Colonic mucosa (tissue), 4 donors: ENCODE measurements at regions not wholly inside any gene's neighbourhood (a gene's known extent, or its start where the extent isn't known, plus 50 kb on each side); places are given as distances from the start of the nearest gene placed in this dataset.

Source experiments
- DNase-seq: peaks from one replicate; pipeline ENCODE4 v3.0.0-alpha.2; 2020
- H3K27ac ChIP-seq: fragments of 200-600 bp; one replicate; pipeline ENCODE4 v1.8.0; 2021
- H3K27me3 ChIP-seq: fragments of 200-600 bp; one replicate; pipeline ENCODE4 v1.8.0; 2021
- H3K36me3 ChIP-seq: fragments of 200-600 bp; one replicate; pipeline ENCODE4 v1.8.0; 2021
- H3K4me1 ChIP-seq: fragments of 200-600 bp; one replicate; pipeline ENCODE4 v1.8.0; 2021; ENCODE audit warnings: mild to moderate bottlenecking
- H3K4me3 ChIP-seq: fragments of 200-600 bp; one replicate; pipeline ENCODE4 v1.8.0; 2021
- H3K9ac ChIP-seq, 2 donors: one replicate each; pipeline ENCODE4 v1.7.0; 2013; ENCODE audit warnings: control low read depth in 2 of 2, low read depth in 2 of 2, low read length in 2 of 2
- H3K9me3 ChIP-seq: fragments of 200-600 bp; one replicate; pipeline ENCODE4 v1.8.0; 2021
- CTCF ChIP-seq: fragments of 200-600 bp; IDR thresholded peaks from one replicate; pipeline ENCODE4 v1.8.0; 2022; ENCODE audit warnings: antibody characterized with exemption, mild to moderate bottlenecking
- intact Hi-C: fragments of 100-400 bp; cut with DNase I; formaldehyde crosslinking; loops from one replicate; pipeline ENCODE4 v1.14.1; 2022
- donor health status: healthy.
- donor health status: DM: no; HTN: no; CAD: no.
- donor health status: DM: no; HTN: no; CAD: no.

GRCh38 chr10:131477457-131478121, 166.1 kb upstream of the TCERG1L start:
- no peak for DNase-seq

GRCh38 chr10:131478377-131478989, 167.0 kb upstream of the TCERG1L start:
- Histone ChIP-seq H3K9ac (no peak overlapping the region), H3K9me3 (no peaks in the 10 kb centered on the region), H3K4me3 (no peak overlapping the region), H3K4me1 (no peaks in the 10 kb centered on the region), H3K27ac (no peak overlapping the region), H3K36me3 (no peaks in the 10 kb centered on the region), H3K27me3 (no peaks in the 10 kb centered on the region)
- no peak for DNase-seq
- intact Hi-C loops = no loop called here
- TF ChIP-seq CTCF = no peak

More at GRCh38 chr10:131477457-131478121, 166.1 kb upstream of the TCERG1L start:
- H3K27ac ChIP-seq = no peak overlapping the region
- no peak for TF ChIP-seq CTCF
- H3K27me3 ChIP-seq = no peaks in the 10 kb centered on the region
- no peak overlapping the region for H3K9ac ChIP-seq
- intact Hi-C loops = no loop called here
- no peak overlapping the region for H3K4me3 ChIP-seq
- no peaks in the 10 kb centered on the region for H3K4me1 ChIP-seq
- H3K9me3 ChIP-seq = no peaks in the 10 kb centered on the region
- H3K36me3 ChIP-seq = no peaks in the 10 kb centered on the region

GRCh38 chr10:131480066-131480465, 168.5 kb upstream of the TCERG1L start:
- no peak for TF ChIP-seq CTCF
- no peak for DNase-seq

GRCh38 chr10:131480861-131481260, 169.3 kb upstream of the TCERG1L start:
- no peak overlapping the region for H3K9ac ChIP-seq
- DNase-seq = no peak
- intact Hi-C loops = no loop called here
- no peak overlapping the region for H3K4me3 ChIP-seq
- no peaks in the 10 kb centered on the region for H3K36me3 ChIP-seq
- no peak for TF ChIP-seq CTCF
- no peaks in the 10 kb centered on the region for H3K9me3 ChIP-seq
- no peak overlapping the region for H3K27ac ChIP-seq
- H3K27me3 ChIP-seq = no peaks in the 10 kb centered on the region
- no peaks in the 10 kb centered on the region for H3K4me1 ChIP-seq

More at GRCh38 chr10:131480066-131480465, 168.5 kb upstream of the TCERG1L start:
- Histone ChIP-seq H3K4me3 (no peak overlapping the region), H3K27me3 (no peaks in the 10 kb centered on the region), H3K36me3 (no peaks in the 10 kb centered on the region), H3K27ac (no peak overlapping the region), H3K9me3 (no peaks in the 10 kb centered on the region), H3K4me1 (no peaks in the 10 kb centered on the region), H3K9ac (no peak overlapping the region)
- intact Hi-C loops = no loop called here

- Histone ChIP-seq H3K4me1 (no peaks in the 10 kb centered on the region), H3K9me3 (no peaks in the 10 kb centered on the region), H3K36me3 (no peaks in the 10 kb centered on the region), H3K4me3 (no peak overlapping the region), H3K27ac (no peak overlapping the region), H3K27me3 (no peaks in the 10 kb centered on the region), H3K9ac (no peak overlapping the region)
- no peak for DNase-seq
- intact Hi-C loops = no loop called here
- no peak for TF ChIP-seq CTCF
Measured at GRCh38 chr10:131485732-131486131, 174.2 kb upstream of the TCERG1L start.
